ENCODE measurements at regions not wholly inside any gene's neighbourhood (a gene's known extent, or its start where the extent isn't known, plus 50 kb on each side); places are given as distances from the start of the nearest gene placed in this dataset.
"Not testable (repeated sequence)": the region's sequence is repeated elsewhere in the genome, so short reads cannot be mapped to it uniquely, and the experiment has no call there.

- no peak overlapping the region for H3K4me3 ChIP-seq
- H3K9me3 ChIP-seq = peaks cover 0 to 44% (median 0%) of the 10 kb centered on the region in 11 donors
- no peak for DNase-seq
- intact Hi-C loops (cut with DNase I) = no loop called here
- no peak for TF ChIP-seq CTCF (IDR thresholded peaks at IDR 0.05)
- H3K27me3 ChIP-seq = no peaks in the 10 kb centered on the region
- H3K4me1 ChIP-seq = no peaks in the 10 kb centered on the region
- H3K27ac ChIP-seq = no peak overlapping the region
- no peak for ATAC-seq
- 52 to 56% methylated on average over 2 of the region's 2 CpGs for WGBS, 2 donors
- no peaks in the 10 kb centered on the region for H3K36me3 ChIP-seq
These were observed 1136.7 kb upstream of the TMPRSS15 start for GRCh38 chr21:19540287-19540686.

GRCh38 chr21:19541602-19542001 is 1138.0 kb upstream of the TMPRSS15 start:
- H3K4me1 ChIP-seq = no peaks in the 10 kb centered on the region
- H3K9me3 ChIP-seq = peaks cover 0 to 54% (median 0%) of the 10 kb centered on the region in 11 donors
- H3K27ac ChIP-seq = no peak overlapping the region
- ATAC-seq (no peak), DNase-seq (no peak)
- WGBS, 2 donors = 51 to 82% methylated on average over 2 of the region's 2 CpGs
- H3K27me3 ChIP-seq = no peaks in the 10 kb centered on the region
- intact Hi-C loops (cut with DNase I) = no loop called here
- no peaks in the 10 kb centered on the region for H3K36me3 ChIP-seq
- no peak for TF ChIP-seq CTCF (IDR thresholded peaks at IDR 0.05)
- no peak overlapping the region for H3K4me3 ChIP-seq

GRCh38 chr21:19544493-19544892 is 1140.9 kb upstream of the TMPRSS15 start:
- DNase-seq; H3K4me3 ChIP-seq; H3K27ac ChIP-seq; H3K4me1 ChIP-seq; H3K27me3 ChIP-seq; H3K36me3 ChIP-seq; intact Hi-C loops (cut with DNase I); ATAC-seq: not testable (repeated sequence)
- peaks cover 0 to 61% (median 0%) of the 10 kb centered on the region in 11 donors for H3K9me3 ChIP-seq
- 63% methylated on average over 4 of the region's 4 CpGs for whole genome bisulfite sequencing, 2 donors

- Histone ChIP-seq H3K4me1 (no peaks in the 10 kb centered on the region), H3K27me3 (no peaks in the 10 kb centered on the region), H3K36me3 (no peaks in the 10 kb centered on the region), H3K27ac (no peak overlapping the region), H3K4me3 (no peak overlapping the region), H3K9me3 (peaks cover 0 to 62% (median 3%) of the 10 kb centered on the region in 11 donors)
- 82 to 84% methylated on average over 7 of the region's 7 CpGs for WGBS, 2 donors
- DNase-seq (no peak), ATAC-seq (no peak)
- no peak for TF ChIP-seq CTCF (IDR thresholded peaks at IDR 0.05)
- intact Hi-C loops (cut with DNase I) = no loop called here
These were observed 1144.6 kb upstream of the TMPRSS15 start for GRCh38 chr21:19547951-19548840.
